ENCODE measurements at regions not wholly inside any gene's neighbourhood (a gene's known extent, or its start where the extent isn't known, plus 50 kb on each side); places are given as distances from the start of the nearest gene placed in this dataset.

- TF ChIP-seq POLR2A (IDR thresholded peaks at IDR 0.05) (no peak), CTCF (IDR thresholded peaks at IDR 0.05) (no peak)
- no peak for DNase-seq
- no peak overlapping the region for H3K27ac ChIP-seq
- no peaks in the 10 kb centered on the region for H3K27me3 ChIP-seq
- no peaks in the 10 kb centered on the region for H3K36me3 ChIP-seq
- H3K9me3 ChIP-seq: no peaks in the 10 kb centered on the region
- H3K4me1 ChIP-seq: no peaks in the 10 kb centered on the region
- H3K4me3 ChIP-seq: no peak overlapping the region
Observed at GRCh38 chr11:26839911-26840698, 118.2 kb upstream of the SLC5A12 start.

- no peak for DNase-seq
- no peaks in the 10 kb centered on the region for H3K4me1 ChIP-seq
- no peaks in the 10 kb centered on the region for H3K9me3 ChIP-seq
- no peak overlapping the region for H3K4me3 ChIP-seq
- H3K27me3 ChIP-seq: no peaks in the 10 kb centered on the region
- peak overlapping the region in 2 of 4 donors; percentile 27 to 66 for H3K27ac ChIP-seq
- no peaks in the 10 kb centered on the region for H3K36me3 ChIP-seq
- TF ChIP-seq CTCF (IDR thresholded peaks at IDR 0.05) (no peak), POLR2A (IDR thresholded peaks at IDR 0.05) (no peak)
Observed at GRCh38 chr11:26841818-26842473, 120.1 kb upstream of the SLC5A12 start.

GRCh38 chr11:26842478-26843282 is 120.8 kb upstream of the SLC5A12 start:
- H3K9me3 ChIP-seq: no peaks in the 10 kb centered on the region
- H3K4me1 ChIP-seq: no peaks in the 10 kb centered on the region
- H3K27me3 ChIP-seq: no peaks in the 10 kb centered on the region
- H3K36me3 ChIP-seq: no peaks in the 10 kb centered on the region
- H3K27ac ChIP-seq: peak overlapping the region in 2 of 4 donors; percentile 27 to 66
- no peak overlapping the region for H3K4me3 ChIP-seq
- no peak for DNase-seq
- TF ChIP-seq CTCF (IDR thresholded peaks at IDR 0.05) (no peak), POLR2A (IDR thresholded peaks at IDR 0.05) (no peak)

GRCh38 chr11:26843539-26843938 is 121.7 kb upstream of the SLC5A12 start:
- Histone ChIP-seq H3K36me3 (no peaks in the 10 kb centered on the region), H3K4me1 (no peaks in the 10 kb centered on the region), H3K27ac (no peak overlapping the region), H3K9me3 (no peaks in the 10 kb centered on the region), H3K4me3 (no peak overlapping the region), H3K27me3 (no peaks in the 10 kb centered on the region)
- no peak for DNase-seq
- TF ChIP-seq CTCF (IDR thresholded peaks at IDR 0.05) (no peak), POLR2A (IDR thresholded peaks at IDR 0.05) (no peak)

- H3K27ac ChIP-seq: no peak overlapping the region
- no peaks in the 10 kb centered on the region for H3K4me1 ChIP-seq
- TF ChIP-seq POLR2A (IDR thresholded peaks at IDR 0.05) (no peak), CTCF (IDR thresholded peaks at IDR 0.05) (no peak)
- no peaks in the 10 kb centered on the region for H3K27me3 ChIP-seq
- no peaks in the 10 kb centered on the region for H3K36me3 ChIP-seq
- H3K4me3 ChIP-seq: no peak overlapping the region
- no peaks in the 10 kb centered on the region for H3K9me3 ChIP-seq
- DNase-seq: no peak
Observed at GRCh38 chr11:26844963-26845362, 123.1 kb upstream of the SLC5A12 start.

All from Peyer's patch (tissue), 4 donors.